Lung (tissue), 11 donors: ENCODE measurements at regions not wholly inside any gene's neighbourhood (a gene's known extent, or its start where the extent isn't known, plus 50 kb on each side); places are given as distances from the start of the nearest gene placed in this dataset.

ENCODE experiments used
- ATAC-seq: fragments of 200-7000 bp; cut with Tn5 transposase; one replicate; pipeline ENCODE4 v1.9.1; 2020; ENCODE audit warnings: moderate number of reproducible peaks; ENCODE audit not compliant: insufficient read depth, low FRiP score
- DNase-seq, 3 donors: peaks; one replicate each; pipeline ENCODE4 v3.0.0-alpha.2; 2013 to 2017
- H3K27ac ChIP-seq, 2 donors: one replicate each; pipeline ENCODE4 v1.5.1; 2013; ENCODE audit warnings: mild to moderate bottlenecking in 2 of 2, moderate library complexity in 2 of 2, control low read depth in 1 of 2, inconsistent platforms in 1 of 2, low read depth in 1 of 2, low read length in 1 of 2
- H3K27me3 ChIP-seq, 3 donors: one replicate each; pipeline ENCODE4 v1.5.1; 2013; ENCODE audit warnings: low read length in 2 of 3; ENCODE audit not compliant: control insufficient read depth in 3 of 3, insufficient read depth in 3 of 3
- H3K36me3 ChIP-seq, 4 donors: one replicate each; pipeline ENCODE4 v1.5.1; 2013; ENCODE audit warnings: low read length in 4 of 4, mild to moderate bottlenecking in 1 of 4, moderate library complexity in 1 of 4; ENCODE audit not compliant: control insufficient read depth in 4 of 4, insufficient read depth in 4 of 4
- H3K4me1 ChIP-seq, 5 donors: one replicate each; pipeline ENCODE4 v1.5.1; 2013; ENCODE audit warnings: low read length in 5 of 5, mild to moderate bottlenecking in 2 of 5, moderate library complexity in 1 of 5; ENCODE audit not compliant: control insufficient read depth in 5 of 5, insufficient read depth in 5 of 5
- H3K4me3 ChIP-seq: one replicate; pipeline ENCODE4 v1.5.1; 2013; ENCODE audit warnings: mild to moderate bottlenecking, control low read depth, moderate library complexity
- H3K9ac ChIP-seq, 2 donors: one replicate each; pipeline ENCODE4 v1.5.1; 2013; ENCODE audit warnings: low read length in 2 of 2, control low read depth in 1 of 2; ENCODE audit not compliant: insufficient read depth in 1 of 2
- H3K9me3 ChIP-seq, 4 donors: one replicate each; pipeline ENCODE4 v1.5.1; 2013; ENCODE audit warnings: low read length in 3 of 4, mild to moderate bottlenecking in 1 of 4, moderate library complexity in 1 of 4; ENCODE audit not compliant: control insufficient read depth in 4 of 4, insufficient read depth in 3 of 4
- CTCF ChIP-seq: IDR thresholded peaks from 2 replicates; pipeline ENCODE4 v1.5.1; 2012; ENCODE audit warnings: mild to moderate bottlenecking; ENCODE audit errors: control extremely low read depth, extremely low read depth
- WGBS, 2 donors: extraction: QIAGEN DNeasy Blood & Tissue Kit; methylation state at CpG; one replicate each; pipeline ENCODE4 v1.1.7; 2013; 5-methylcytosine and 5-hydroxymethylcytosine counted together
- donor health status: control.
- donor health status: control.
- donor health status: Bipolar disorder and iron deficiency.
- donor health status: healthy.
- donor health status: DM: yes; HTN: yes; CAD: no.

GRCh38 chr20:8964959-8965562 is 103.8 kb upstream of the PLCB4 start:
- no peak for DNase-seq
- H3K9ac ChIP-seq, result no peak overlapping the region
- ATAC-seq, result no peak
- no peaks in the 10 kb centered on the region for H3K27me3 ChIP-seq
- H3K36me3 ChIP-seq, result no peaks in the 10 kb centered on the region
- no peak overlapping the region for H3K4me3 ChIP-seq
- TF ChIP-seq CTCF, result no peak
- no peaks in the 10 kb centered on the region for H3K4me1 ChIP-seq
- no peaks in the 10 kb centered on the region for H3K9me3 ChIP-seq
- WGBS, 2 donors, result 68 to 76% methylated on average over 5 of the region's 5 CpGs
- no peak overlapping the region for H3K27ac ChIP-seq

- WGBS, 2 donors, result 95 to 97% methylated on average over 2 of the region's 2 CpGs
- TF ChIP-seq CTCF, result no peak
- Histone ChIP-seq H3K27ac (no peak overlapping the region), H3K27me3 (no peaks in the 10 kb centered on the region), H3K9ac (no peak overlapping the region), H3K4me3 (no peak overlapping the region), H3K36me3 (no peaks in the 10 kb centered on the region), H3K9me3 (no peaks in the 10 kb centered on the region), H3K4me1 (no peaks in the 10 kb centered on the region)
- ATAC-seq (no peak), DNase-seq (no peak)
Observed at GRCh38 chr20:8967641-8968245, 101.1 kb upstream of the PLCB4 start.

- ATAC-seq, result no peak
- Histone ChIP-seq H3K9me3 (no peaks in the 10 kb centered on the region), H3K27ac (no peak overlapping the region), H3K36me3 (no peaks in the 10 kb centered on the region), H3K27me3 (no peaks in the 10 kb centered on the region), H3K4me1 (no peaks in the 10 kb centered on the region), H3K9ac (no peak overlapping the region), H3K4me3 (no peak overlapping the region)
- no peak for DNase-seq
- TF ChIP-seq CTCF, result no peak
Observed at GRCh38 chr20:8969146-8969583, 99.7 kb upstream of the PLCB4 start.
